ENCODE measurements at regions not wholly inside any gene's neighbourhood (a gene's known extent, or its start where the extent isn't known, plus 50 kb on each side); places are given as distances from the start of the nearest gene placed in this dataset.

DNA sequence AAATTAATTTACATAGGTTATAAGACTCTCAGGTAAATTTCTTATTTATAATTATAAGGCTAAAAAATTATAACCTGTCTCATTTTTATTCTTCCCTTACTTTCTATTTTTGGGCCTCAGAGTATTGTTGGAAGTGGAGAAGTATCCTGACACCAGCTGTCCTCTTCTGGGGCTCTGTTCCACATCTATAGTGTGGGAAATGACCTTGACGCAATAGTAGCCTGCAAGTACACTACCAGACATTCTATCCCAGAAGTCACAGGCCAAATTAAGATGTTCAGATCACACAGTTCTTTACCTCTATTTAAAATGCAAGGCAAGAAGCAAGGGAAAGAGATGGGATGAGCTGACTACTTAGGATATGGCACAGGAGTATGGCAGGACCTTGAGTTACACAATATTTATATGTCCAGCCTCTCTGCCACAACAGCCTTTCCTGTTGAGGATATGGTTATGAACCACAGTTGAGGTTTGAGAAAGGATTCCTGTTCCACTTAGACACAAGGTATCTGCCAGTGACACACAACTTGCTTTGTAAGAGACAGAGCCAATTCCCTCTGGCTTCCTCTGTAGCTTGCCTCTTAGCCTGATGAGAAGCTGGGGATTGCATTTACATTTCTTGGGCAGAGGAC lies 158.0 kb upstream of the IL12A start:
- ATAC-seq (replicated peaks in 6 of 8): peak in 2 of 8 experiments; percentile 43 to 48
- WGBS, 10 experiments: 75 to 100% (median 94%) methylated on average over 1 of the region's 1 CpG; no CpG with 5 or more reads in 6 of the 10 experiments
- Histone ChIP-seq H3K27ac (no peak overlapping the region), H3K4me1 (replicated peaks in 1 of 2) (peaks cover 0 to 5% of the 10 kb centered on the region in 2 donors), H3K4me3 (no peak overlapping the region)
- in situ Hi-C loops (cut with MboI; ENCODE audit: low pct_unique_long_range_greater_than_20kb in 2 of 9, low sequenced_read_pairs in 9 of 9, unreplicated experiment in 9 of 9): loop anchor here in 1 of 9 experiments (25.0 kb wide), 1 partner anchor 182 kb away; no protein-coding TSS in a partner anchor

DNA sequence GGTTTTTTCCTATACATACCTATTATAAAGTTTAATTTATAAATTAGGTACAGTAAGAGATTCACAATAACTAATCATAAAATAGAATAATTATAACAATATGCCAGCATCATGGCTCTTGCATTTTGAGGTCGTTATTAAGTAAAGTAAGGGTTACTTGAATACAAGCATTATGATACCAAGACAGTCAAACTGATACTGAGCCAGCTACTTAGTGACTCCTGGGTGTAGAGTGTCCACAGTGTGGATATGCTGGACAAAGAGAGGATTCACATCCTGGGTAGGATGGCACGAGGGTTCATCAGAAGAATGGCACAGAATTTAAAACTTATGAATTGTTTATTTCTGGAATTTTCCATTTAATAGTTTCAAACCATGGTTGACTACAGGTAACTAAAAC lies 157.2 kb upstream of the IL12A start:
- peaks cover 0 to 5% of the 10 kb centered on the region in 2 donors for H3K4me1 ChIP-seq (replicated peaks in 1 of 2)
- in situ Hi-C loops (cut with MboI; ENCODE audit: low pct_unique_long_range_greater_than_20kb in 2 of 9, low sequenced_read_pairs in 9 of 9, unreplicated experiment in 9 of 9): loop anchor here in 1 of 9 experiments (25.0 kb wide), 1 partner anchor 181 kb away; no protein-coding TSS in a partner anchor
- no peak for ATAC-seq (replicated peaks in 6 of 8)
- H3K27ac ChIP-seq: no peak overlapping the region
- 58 to 100% (median 83%) methylated on average over 1 to 2 of the region's 2 CpGs; no CpG with 5 or more reads in 3 of the 10 experiments for WGBS, 10 experiments
- no peak overlapping the region for H3K4me3 ChIP-seq

- Histone ChIP-seq H3K27ac (no peak overlapping the region), H3K4me1 (replicated peaks in 1 of 2) (peaks cover 0 to 5% of the 10 kb centered on the region in 2 donors), H3K4me3 (no peak overlapping the region)
- no peak for ATAC-seq (replicated peaks in 6 of 8)
- in situ Hi-C loops (cut with MboI; ENCODE audit: low pct_unique_long_range_greater_than_20kb in 2 of 9, low sequenced_read_pairs in 9 of 9, unreplicated experiment in 9 of 9): loop anchor here in 1 of 9 experiments (25.0 kb wide), 1 partner anchor 180 kb away; no protein-coding TSS in a partner anchor
- WGBS, 10 experiments: 50 to 100% (median 100%) methylated on average over 1 to 2 of the region's 2 CpGs; no CpG with 5 or more reads in 3 of the 10 experiments
Observed at GRCh38 chr3:159832024-159832423, 156.6 kb upstream of the IL12A start.

GRCh38 chr3:159835126-159835525 lies 153.5 kb upstream of the IL12A start:
- Histone ChIP-seq H3K4me1 (replicated peaks in 1 of 2) (peaks cover 7 to 10% of the 10 kb centered on the region in 2 donors), H3K4me3 (no peak overlapping the region), H3K27ac (no peak overlapping the region)
- 80 to 100% (median 100%) methylated on average over 1 of the region's 1 CpG; no CpG with 5 or more reads in 4 of the 10 experiments for WGBS, 10 experiments
- in situ Hi-C loops (cut with MboI; ENCODE audit: low pct_unique_long_range_greater_than_20kb in 2 of 9, low sequenced_read_pairs in 9 of 9, unreplicated experiment in 9 of 9): loop anchor here in 1 of 9 experiments (25.0 kb wide), 1 partner anchor 177 kb away; no protein-coding TSS in a partner anchor
- ATAC-seq (replicated peaks in 6 of 8): no peak

DNA sequence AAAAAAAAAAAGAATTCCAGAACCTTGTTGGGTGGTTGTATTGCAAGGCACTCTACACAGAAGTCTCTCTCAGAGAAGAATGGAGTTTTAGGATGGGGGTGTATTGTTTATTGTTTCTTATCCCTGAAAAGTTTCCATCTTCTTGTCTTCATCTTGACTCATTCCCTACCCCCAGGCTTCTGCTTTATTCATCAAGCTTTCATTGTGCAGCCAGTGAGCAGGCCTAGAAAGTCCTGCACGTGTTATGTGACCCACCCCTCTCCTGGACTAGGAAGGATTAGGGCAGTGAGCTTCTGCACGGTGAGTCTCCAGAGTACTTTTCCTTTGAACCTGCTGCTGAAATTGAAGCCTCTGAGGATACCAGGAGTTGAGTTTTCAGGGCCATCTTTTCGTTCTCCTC lies 150.9 kb upstream of the IL12A start:
- Histone ChIP-seq H3K4me3 (no peak overlapping the region), H3K27ac (no peak overlapping the region), H3K4me1 (replicated peaks in 1 of 2) (peaks cover 11% of the 10 kb centered on the region in 2 donors)
- in situ Hi-C loops (cut with MboI; ENCODE audit: low pct_unique_long_range_greater_than_20kb in 2 of 9, low sequenced_read_pairs in 9 of 9, unreplicated experiment in 9 of 9): loop anchor here in 1 of 9 experiments (25.0 kb wide), 1 partner anchor 175 kb away; no protein-coding TSS in a partner anchor
- 33 to 94% (median 57%) methylated on average over 1 to 3 of the region's 3 CpGs; no CpG with 5 or more reads in 3 of the 10 experiments for WGBS, 10 experiments
- peak in 2 of 8 experiments; percentile 40 to 48 for ATAC-seq (replicated peaks in 6 of 8)

DNA sequence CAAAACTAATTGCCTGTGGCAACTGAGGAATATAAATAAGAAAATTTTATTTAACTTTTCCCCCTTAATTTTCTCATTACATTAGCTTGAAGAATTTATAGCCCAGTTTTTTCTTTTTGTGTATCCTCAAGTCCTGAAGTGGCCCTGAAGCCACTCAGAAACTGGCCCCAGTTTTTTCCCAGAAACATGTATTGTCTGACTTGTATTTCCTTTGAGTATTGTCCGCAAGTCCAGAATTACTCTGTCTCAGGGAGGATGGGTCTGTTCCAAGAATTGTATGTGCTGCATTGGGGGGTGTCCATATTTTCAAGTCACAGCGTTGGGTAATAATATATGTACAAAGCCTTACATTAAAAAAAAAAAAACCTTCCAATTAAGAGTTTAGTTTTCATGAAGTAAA lies 149.7 kb upstream of the IL12A start:
- Histone ChIP-seq H3K27ac (no peak overlapping the region), H3K4me1 (replicated peaks in 1 of 2) (peaks cover 11 to 16% of the 10 kb centered on the region in 2 donors), H3K4me3 (peak overlapping the region in 1 of 5 donors; percentile 46)
- 58 to 100% (median 75%) methylated on average over 1 to 2 of the region's 2 CpGs for WGBS, 10 experiments
- in situ Hi-C loops (cut with MboI; ENCODE audit: low pct_unique_long_range_greater_than_20kb in 2 of 9, low sequenced_read_pairs in 9 of 9, unreplicated experiment in 9 of 9): loop anchor here in 1 of 9 experiments (25.0 kb wide), 1 partner anchor 173 kb away; no protein-coding TSS in a partner anchor
- no peak for ATAC-seq (replicated peaks in 6 of 8)

- ATAC-seq (replicated peaks in 6 of 8): peak in 5 of 8 experiments; percentile 97 to 98 (median 97)
- Histone ChIP-seq H3K27ac (peak within 1 kb of the TSS; percentile 83 to 92), H3K4me3 (peak within 1 kb of the TSS; percentile 38 to 70 (median 52)), H3K4me1 (replicated peaks in 1 of 2) (peaks cover 15 to 23% of the 10 kb centered on the region in 2 donors)
- 0 to 94% (median 4%) methylated on average over 1 to 20 of the region's 30 CpGs for WGBS, 10 experiments
- in situ Hi-C loops (cut with MboI; ENCODE audit: low pct_unique_long_range_greater_than_20kb in 2 of 9, low sequenced_read_pairs in 9 of 9, unreplicated experiment in 9 of 9): loop anchor here in 1 of 9 experiments (25.0 kb wide), 1 partner anchor 173 kb away; no protein-coding TSS in a partner anchor
Observed at GRCh38 chr3:159839561-159840379, 148.9 kb upstream of the IL12A start, which contains the start of gene SCHIP1. SCHIP1 (plus strand) TSS chr3:159839861.

DNA sequence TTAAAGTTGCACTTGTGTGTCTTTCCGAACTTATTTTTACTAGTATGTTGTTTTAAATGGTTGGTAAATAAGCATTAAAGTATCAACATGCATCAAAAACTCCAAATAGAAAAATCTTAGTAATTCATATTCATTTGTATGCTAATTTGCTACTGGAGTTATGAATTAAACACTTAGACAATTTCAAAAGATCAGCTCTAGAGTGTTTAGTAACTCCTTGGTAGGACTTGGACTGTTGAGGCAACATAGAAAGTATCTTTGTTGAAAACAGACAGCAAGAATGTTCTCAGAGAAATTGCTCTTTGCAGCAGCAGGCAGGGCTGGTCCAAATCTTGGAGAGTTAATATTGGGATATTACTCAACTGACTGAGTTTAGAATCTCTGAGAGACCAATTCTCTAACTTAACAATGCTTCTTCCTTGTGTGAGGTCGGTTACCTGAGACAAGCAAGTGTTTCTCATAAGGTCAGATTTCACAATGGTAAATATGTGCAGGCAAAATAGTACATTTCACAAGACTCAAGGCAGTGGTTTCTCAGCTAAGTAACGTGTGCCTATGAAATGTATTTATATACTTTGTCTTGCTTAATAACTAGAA lies 147.8 kb upstream of the IL12A start:
- peaks cover 17 to 28% of the 10 kb centered on the region in 2 donors for H3K4me1 ChIP-seq (replicated peaks in 1 of 2)
- peak overlapping the region; percentile 83 to 92 for H3K27ac ChIP-seq
- WGBS, 10 experiments: 0 to 100% (median 35%) methylated on average over 1 to 3 of the region's 3 CpGs
- in situ Hi-C loops (cut with MboI; ENCODE audit: low pct_unique_long_range_greater_than_20kb in 2 of 9, low sequenced_read_pairs in 9 of 9, unreplicated experiment in 9 of 9): loop anchor here in 1 of 9 experiments (25.0 kb wide), 1 partner anchor 172 kb away; no protein-coding TSS in a partner anchor
- H3K4me3 ChIP-seq: peak overlapping the region; percentile 38 to 70 (median 52)
- no peak for ATAC-seq (replicated peaks in 6 of 8)

DNA sequence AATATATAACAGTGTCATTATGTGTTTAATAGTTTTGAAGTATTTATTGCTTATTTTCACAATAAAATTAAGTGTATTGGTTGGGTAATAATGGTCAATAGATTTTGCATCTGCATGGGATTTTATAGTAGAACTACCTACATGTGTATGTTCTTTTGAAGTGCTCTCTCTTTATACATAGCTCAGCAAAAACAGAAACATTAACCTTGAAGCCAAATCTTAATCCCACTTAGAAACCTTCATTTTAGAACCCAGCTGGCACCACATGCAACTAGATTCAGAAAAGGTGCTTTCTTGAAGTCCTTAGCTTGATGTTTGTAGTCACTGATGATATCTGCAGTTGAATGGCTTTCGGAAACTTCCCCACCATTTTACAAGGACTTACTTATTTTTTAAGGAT lies 146.9 kb upstream of the IL12A start:
- no peak overlapping the region for H3K27ac ChIP-seq
- WGBS, 10 experiments: 67 to 100% (median 88%) methylated on average over 1 of the region's 1 CpG; no CpG with 5 or more reads in 3 of the 10 experiments
- H3K4me3 ChIP-seq: peak overlapping the region; percentile 8 to 70 (median 52)
- no peak for ATAC-seq (replicated peaks in 6 of 8)
- peaks cover 17 to 37% of the 10 kb centered on the region in 2 donors for H3K4me1 ChIP-seq (replicated peaks in 1 of 2)
- in situ Hi-C loops (cut with MboI; ENCODE audit: low pct_unique_long_range_greater_than_20kb in 2 of 9, low sequenced_read_pairs in 9 of 9, unreplicated experiment in 9 of 9): loop anchor here in 1 of 9 experiments (25.0 kb wide), 1 partner anchor 171 kb away; no protein-coding TSS in a partner anchor

DNA sequence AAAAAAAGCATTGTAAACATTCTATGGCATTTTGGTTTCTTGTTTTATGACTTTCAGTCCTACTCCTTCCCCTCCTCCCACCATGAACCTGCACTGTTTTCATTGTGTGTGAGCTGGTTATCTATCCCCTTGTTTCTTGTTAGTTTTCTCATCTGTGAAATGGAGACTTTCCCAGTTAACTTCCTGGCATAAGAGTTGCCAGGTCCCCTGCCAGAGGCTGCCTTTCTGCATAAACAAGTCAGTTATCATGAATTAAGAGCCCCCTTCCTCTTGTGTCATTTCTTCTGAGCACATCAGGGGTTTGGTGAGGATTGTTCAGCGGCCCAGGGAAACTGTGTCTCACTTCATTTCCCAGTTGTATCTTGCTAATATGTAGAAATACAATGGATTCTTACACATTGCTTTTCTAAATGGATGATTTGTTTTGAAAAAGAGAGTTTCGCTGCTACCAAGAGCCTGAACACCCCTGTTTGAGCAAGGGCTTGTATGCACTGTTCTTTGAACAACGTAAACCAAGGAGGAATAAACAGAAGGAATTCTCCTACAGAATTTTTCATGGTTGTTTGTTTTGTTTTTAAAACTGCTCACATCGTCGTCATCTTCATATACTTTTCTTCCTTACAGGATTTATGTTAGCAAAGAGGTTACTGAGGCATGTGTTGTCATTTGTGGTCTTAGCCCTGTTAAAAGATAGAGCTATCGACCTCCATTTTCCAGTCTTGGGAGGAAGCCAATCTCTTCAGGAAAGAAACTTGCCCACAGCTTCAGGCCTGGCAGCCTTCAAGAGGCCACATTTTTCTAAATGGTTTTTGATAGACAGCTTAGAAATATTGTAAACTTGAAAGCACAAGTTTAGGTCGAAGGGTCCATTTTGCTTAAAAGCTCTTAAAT lies 144.6 kb upstream of the IL12A start:
- H3K27ac ChIP-seq: no peak overlapping the region
- no peak for ATAC-seq (replicated peaks in 6 of 8)
- H3K4me3 ChIP-seq: no peak overlapping the region
- 79 to 100% (median 92%) methylated on average over 1 to 7 of the region's 7 CpGs; no CpG with 5 or more reads in 1 of the 10 experiments for WGBS, 10 experiments
- peaks cover 18 to 54% of the 10 kb centered on the region in 2 donors for H3K4me1 ChIP-seq (replicated peaks in 1 of 2)
- in situ Hi-C loops (cut with MboI; ENCODE audit: low pct_unique_long_range_greater_than_20kb in 2 of 9, low sequenced_read_pairs in 9 of 9, unreplicated experiment in 9 of 9): loop anchor here in 1 of 9 experiments (25.0 kb wide), 1 partner anchor 168 kb away; no protein-coding TSS in a partner anchor

DNA sequence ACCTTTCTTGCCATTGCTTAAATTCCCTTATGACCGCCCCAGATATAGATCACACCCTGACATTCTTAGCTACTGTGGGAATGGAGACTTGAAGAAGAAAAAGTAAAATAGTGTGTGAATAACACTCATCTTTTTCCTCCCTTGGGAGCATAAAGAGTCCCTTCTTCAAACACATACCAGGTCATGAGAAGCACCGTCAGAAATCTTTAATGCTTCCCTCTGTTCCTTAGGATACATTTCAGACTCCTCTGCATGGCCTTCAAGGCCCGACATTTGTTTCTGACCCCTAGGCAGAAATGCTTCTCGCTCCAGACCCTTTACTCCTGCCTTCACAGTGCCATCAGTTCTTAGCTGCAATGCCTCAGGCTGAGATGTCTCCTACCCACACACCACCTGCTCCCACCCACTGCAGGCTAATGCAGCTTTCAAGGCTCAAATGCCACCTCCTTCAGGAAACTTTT lies 143.8 kb upstream of the IL12A start:
- in situ Hi-C loops (cut with MboI; ENCODE audit: low pct_unique_long_range_greater_than_20kb in 2 of 9, low sequenced_read_pairs in 9 of 9, unreplicated experiment in 9 of 9): loop anchor here in 1 of 9 experiments (25.0 kb wide), 1 partner anchor 167 kb away; no protein-coding TSS in a partner anchor
- Histone ChIP-seq H3K4me3 (no peak overlapping the region), H3K27ac (no peak overlapping the region), H3K4me1 (replicated peaks in 1 of 2) (peaks cover 22 to 60% of the 10 kb centered on the region in 2 donors)
- no peak for ATAC-seq (replicated peaks in 6 of 8)
- WGBS, 10 experiments: 77 to 100% (median 87%) methylated on average over 2 to 4 of the region's 4 CpGs; no CpG with 5 or more reads in 1 of the 10 experiments
